ENCODE measurements at regions not wholly inside any gene's neighbourhood (a gene's known extent, or its start where the extent isn't known, plus 50 kb on each side); places are given as distances from the start of the nearest gene placed in this dataset.

DNA sequence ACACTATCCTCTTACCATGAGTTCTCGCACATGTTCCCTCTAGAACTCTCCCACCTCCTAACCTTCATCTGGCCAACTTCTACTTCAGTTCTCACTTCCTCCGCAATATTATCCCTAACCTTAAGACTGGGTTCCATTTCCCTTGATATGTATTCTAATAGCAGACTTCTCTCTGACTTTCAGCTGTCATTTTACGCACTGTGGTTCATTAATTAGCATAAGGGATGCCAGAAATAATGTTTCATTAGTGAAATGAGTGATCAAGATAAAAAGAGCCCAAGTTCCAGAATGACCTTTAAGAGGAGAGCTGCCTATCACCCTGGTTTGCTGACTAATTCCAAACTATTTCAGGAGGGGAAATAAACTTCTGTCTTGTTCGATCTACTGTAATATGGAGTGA lies 108.6 kb upstream of the CCDC150 start:
- DNase-seq (ENCODE audit: low read depth in 3 of 3), result no peak

DNA sequence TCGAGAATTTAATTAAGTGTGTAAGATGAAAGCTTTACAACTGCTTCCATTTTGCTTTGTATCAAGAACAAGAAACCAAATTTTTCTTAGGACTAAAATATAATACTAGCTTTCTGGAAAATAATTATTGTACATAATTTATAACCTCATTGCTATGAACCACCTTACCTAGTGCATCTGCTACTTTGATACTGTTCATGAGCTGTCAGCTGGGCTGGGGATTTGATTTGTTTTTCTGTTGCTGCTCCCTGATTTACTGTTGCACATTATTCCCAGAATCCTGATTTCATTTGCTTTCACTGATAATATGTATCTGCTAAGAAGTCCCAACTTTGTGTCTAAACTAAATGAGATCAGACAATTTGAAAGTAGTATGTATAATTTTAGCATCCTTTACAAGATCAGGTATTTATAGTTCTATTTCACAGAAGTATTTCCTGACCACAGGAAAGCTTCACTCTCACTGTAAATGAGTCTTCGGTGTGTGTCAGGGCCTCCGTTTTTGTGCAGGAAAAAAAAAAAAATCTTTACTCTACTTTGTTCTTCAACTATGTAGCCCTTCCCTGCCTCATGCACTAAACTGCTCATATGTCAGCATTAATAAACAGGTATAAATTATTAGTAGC lies 105.6 kb upstream of the CCDC150 start:
- DNase-seq (ENCODE audit: low read depth in 3 of 3), result no peak

DNA sequence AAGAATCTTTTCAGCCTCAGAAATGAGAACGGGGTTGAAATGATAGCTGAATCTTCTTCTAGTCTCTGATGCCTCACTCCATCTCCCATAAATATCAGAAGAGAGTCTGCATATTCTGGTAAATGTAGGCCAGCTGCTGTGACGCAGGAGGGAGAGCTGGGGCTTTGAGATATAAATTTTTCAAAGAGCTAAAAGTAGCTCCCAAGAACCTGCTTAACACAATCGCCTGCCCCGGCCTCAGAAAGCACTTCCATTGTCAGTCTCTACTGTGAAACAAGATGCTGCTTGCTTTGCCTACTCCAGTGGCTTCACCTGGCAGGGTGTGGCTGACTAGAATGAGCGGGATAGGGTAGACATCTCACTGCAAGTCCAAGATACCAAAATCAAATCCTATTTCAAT lies 105.0 kb upstream of the CCDC150 start:
- DNase-seq (ENCODE audit: low read depth in 3 of 3), result no peak

DNA sequence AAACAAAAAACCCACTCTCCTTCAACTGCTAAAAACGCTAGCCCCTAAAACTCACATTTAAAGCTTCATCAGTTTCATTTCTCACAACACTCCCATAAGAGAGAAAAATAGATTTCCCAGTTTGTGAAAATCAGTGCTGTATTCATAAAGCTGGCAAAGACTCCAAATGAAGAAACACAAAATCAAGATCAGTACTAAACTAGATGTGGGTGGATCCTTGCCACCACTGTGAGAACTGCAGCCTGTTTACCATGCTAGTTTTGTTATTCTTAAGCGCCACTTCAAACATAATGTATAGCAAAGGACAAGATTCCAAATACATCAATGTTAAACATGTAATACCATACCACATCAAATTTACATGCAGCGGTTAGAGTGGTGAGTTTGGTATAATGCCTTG lies 104.5 kb upstream of the CCDC150 start:
- no peak for DNase-seq (ENCODE audit: low read depth in 3 of 3)

DNA sequence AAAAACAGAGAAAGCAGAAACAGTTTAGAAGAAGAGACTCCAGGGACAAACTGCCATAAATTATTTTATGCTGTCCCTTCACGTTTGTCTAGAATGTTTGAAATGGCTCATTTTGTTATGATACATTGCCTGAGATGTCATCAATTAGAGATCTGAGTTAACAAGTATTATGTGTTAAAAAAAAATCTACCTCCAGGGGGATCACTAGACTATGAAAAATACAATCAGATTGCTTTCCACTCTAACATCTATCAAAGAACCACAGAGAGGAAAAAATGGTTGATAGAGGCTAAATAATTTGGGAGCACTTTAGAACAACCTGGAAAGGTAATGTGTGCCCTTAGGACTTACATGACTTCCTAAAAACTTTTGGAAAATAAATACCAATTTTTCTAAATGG lies 103.8 kb upstream of the CCDC150 start:
- no peak for DNase-seq (ENCODE audit: low read depth in 3 of 3)

DNA sequence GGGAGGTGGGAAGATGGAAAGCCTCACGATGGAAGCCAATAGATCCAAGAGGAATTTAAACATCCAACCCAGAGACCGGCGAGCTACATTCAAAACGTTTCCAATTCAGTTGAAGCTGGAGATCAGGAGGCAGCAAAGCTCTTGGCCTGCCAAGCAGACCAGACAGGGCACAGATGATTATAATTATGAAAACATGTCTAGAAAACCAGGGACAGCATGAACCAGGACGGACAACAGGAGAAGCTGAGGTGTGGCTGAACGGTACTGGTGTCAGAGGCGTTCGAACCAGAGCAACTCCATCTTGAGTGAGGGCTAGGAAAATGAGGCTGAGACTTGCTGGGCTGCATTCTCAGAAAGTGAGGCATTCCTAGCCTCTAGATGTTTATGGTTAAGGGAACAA lies 102.2 kb upstream of the CCDC150 start:
- DNase-seq (ENCODE audit: low read depth in 3 of 3), result no peak

DNA sequence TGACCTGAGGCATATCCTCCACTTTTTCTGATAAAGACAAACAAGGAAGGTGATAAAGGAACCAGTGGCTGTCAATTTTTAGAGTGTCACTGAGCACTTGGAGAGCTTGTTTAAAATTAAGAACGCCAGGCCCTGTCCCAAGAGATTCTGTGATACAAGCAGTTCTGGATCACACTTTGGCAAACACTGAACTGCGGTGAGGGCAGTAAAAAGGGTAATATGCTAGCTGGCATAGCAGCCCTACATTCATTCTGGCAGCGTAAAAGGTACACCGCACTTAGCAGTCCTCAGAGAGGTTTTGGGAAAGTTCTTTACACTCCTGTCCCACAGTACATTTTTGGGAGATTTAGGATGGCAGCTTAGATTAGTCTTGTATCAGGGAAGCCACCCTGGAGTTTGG lies 101.3 kb upstream of the CCDC150 start:
- no peak for DNase-seq (ENCODE audit: low read depth in 3 of 3)

DNA sequence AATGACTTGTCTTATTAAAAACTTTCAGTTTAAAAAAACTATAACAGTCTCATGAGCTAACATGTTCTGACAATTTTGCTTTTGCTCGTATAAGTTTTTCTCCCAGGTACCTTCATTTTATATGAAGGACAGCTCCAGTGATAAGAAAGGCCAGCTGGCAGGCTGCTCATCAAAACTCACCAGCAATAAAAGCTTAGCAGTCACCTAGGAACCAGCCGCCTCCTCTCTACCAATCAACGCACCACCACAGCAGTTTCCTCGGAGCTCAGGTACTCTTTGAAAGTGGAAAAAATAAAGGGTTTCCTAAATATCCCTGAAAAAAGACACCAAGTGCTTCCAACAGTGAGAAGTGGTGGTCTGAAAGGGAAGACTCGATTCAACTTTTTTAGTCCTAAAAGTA lies 100.9 kb upstream of the CCDC150 start:
- no peak for DNase-seq (ENCODE audit: low read depth in 3 of 3)

DNA sequence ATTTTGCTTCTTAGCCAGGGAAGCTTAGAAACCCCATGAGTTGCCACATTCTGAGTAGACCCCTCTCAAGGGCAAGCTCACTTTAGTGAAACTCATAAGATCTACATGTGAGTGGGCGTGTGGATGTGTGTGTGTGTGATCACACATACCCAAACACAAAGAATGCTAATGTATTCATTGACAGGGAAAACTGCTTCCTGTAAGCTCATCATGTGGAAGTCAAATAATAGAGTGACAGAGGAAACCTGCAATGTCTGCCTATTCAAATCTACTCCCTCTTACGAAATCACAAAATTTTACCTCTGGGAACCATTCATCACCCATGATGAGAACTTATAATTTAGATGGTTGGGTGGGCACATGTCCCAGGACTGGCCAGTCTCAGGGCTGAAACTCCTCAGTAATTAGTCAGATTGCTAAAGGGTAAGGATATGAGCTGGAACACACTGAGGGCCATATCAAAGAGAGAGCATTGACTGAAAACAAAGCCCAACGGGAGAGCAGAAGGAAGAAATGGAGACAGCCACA lies 94.5 kb upstream of the CCDC150 start:
- DNase-seq (ENCODE audit: low read depth in 3 of 3), result no peak

DNA sequence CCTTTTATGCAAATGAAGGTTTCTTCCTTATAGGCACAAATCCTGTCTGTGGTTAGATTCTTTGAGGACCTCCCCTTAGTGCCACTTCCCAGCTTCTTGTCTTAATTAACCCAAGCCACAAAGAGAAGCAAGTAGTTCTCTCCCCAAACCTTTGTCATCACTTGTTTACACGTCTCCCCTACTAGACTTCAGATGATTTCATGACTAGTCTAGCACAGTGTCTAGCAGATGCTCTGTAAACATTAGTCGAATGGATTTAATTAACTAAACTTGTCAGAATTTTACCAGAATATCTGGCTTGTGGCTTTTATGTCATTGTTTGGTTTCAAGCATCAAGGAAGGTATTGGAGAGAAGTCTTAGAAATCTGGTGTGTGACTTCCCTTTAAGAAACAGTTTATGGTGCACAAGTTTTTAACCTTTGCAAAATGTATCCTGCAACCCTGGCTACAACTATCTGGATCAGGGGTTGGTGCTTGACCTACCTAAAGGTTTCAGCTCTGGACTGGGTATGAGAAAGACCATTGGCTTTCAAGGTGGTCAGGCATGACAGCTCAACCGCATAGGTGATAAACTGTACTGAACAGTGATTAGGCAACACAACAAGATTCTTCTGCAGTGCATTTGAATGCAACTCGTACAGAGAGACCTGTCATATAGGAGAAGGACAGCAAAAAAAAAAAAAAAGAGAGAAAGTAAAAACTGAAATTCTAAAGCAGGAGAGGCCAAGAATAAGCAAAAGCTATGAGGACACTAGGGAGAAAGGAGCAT lies 93.2 kb upstream of the CCDC150 start:
- DNase-seq (ENCODE audit: low read depth in 3 of 3), result no peak

DNA sequence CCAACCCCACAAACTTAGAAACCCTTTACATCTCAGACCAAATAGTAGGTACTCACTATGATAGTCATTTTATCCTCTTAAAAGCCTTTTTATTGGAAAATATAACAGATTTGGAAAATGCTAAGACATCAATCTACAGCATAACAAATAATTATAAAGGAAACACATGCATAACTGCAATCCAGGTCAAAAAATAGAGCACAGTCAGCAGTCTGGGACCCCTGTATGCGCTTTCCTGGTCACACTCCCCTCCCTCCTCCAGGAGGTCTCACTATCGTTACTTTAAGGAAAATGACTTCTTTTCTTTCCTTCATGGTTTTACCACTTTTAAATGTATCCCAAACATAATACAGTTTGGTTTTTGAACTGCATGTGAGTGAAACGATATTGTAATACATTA lies 90.5 kb upstream of the CCDC150 start:
- DNase-seq (ENCODE audit: low read depth in 3 of 3), result no peak

DNA sequence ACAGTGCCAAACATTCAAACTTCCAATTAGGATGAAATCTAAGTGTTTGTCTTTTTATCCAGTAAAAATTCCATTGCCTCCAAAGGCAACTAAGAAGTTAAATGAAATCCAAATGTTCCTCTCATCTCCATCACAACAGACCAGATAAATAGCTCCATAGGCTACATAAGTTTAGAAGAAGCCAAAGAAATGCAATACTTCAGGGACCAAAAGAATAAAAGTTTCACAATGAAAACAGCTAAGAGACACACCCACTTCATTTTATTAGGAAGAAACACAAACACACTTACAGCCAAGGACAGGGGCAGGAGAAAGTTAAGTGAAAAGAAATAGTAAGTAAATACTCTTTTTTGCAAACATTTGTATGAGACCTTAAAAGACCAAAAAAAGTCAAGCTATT lies 88.5 kb upstream of the CCDC150 start:
- DNase-seq (ENCODE audit: low read depth in 3 of 3), result no peak

DNA sequence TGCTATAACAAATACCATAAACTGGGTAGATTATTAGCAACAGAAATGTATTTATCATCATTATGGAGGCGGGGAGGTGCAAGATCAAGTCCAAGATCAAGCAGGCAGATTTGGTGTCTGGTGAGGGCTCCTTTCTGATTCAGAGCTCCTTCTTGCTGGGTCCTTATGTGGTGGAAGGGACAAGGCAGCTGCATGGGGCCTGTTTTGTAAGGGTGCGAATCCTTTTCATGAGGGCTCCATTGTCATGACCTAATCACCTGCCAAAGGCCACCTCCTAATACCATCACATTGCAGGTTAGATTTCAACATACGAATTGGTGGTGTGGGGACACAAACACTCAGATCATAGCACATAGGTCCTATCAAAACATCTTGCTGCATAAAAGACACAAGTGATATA lies 84.4 kb upstream of the CCDC150 start:
- no peak for DNase-seq (ENCODE audit: low read depth in 3 of 3)

DNA sequence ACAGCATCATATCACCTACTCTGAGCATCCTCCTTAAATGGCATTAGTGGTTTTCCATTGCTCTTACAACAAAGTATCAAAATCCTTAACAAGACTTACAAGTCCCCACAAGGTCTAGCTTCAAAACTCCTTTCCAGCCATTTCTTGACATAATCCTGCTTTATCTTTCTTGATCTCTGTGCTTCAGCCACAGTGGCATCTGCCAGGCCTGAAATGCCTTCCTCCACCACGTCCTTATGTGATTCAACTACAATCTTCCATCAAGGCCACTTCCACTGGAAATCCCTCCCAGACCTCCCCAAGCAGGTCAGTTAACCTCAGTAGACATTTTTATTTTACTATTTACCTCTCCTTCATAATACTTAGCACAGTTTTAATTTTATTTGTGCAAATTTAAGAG lies 83.8 kb upstream of the CCDC150 start:
- no peak for DNase-seq (ENCODE audit: low read depth in 3 of 3)

DNA sequence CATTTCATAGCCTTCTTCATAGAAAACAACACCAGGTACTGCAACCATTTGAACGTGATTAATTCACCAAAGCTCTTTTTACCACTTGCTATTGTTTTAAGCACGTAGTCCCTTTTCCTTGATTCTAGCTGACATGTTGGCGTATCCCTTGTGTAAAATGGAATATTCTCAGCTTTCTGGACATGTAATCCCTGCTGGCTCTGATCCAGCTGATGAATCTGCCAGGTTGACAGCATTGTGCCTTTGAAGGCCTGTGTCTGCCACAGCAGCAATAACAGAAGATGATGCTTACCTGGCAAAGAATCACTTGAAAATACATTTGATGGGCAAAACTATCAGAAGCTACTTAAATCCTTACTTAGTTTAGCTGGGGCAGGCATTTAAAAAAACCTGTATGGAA lies 81.0 kb upstream of the CCDC150 start:
- no peak for DNase-seq (ENCODE audit: low read depth in 3 of 3)

DNA sequence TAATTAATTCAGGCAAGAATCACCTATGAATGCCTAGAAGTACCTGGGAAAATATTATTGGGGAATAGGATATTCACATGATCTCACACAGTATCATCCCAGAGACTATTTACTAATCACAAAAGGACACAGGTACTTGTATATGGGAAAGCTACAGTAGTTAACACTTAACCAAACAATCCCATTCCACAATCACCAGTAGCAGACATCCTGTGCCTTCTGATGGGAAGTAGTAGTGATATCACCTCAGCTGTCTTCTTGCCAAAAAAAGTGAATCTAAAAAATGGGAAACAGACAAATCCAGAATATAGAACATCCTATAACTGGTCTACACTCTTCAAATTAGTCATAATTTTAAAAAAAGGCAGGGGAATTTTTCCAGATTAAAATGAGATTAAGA lies 75.6 kb upstream of the CCDC150 start:
- no peak for DNase-seq (ENCODE audit: low read depth in 3 of 3)

DNA sequence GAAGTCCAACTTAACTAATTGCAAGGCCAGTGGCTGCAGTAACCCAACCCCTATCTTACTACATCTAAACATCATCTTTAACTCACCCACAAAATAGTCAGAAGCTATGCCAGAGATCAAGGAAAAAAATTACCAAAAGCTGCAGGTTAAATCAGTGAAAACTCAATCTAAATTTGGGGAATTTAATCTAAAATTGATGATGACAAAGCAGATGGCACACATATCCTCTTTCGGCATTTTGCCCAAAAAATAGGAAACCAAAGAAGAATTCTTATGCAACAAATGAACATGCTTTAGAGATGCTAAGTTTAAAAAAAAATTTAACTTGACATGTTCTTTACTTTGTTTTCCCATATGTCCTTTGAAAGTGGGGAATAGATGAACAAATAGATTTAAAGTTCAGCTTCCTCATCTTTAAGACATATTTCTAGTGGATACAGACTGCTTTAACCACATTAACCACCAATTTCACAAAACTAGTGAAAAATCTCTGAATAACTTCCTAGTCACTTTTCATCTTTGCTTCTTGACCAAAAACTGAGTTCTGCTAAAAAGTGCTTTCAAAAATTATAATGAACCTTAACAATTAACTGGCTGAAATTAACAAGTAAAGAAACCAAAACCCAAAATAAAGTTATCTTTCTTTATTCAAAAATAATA lies 74.3 kb upstream of the CCDC150 start:
- no peak for DNase-seq (ENCODE audit: low read depth in 3 of 3)

DNA sequence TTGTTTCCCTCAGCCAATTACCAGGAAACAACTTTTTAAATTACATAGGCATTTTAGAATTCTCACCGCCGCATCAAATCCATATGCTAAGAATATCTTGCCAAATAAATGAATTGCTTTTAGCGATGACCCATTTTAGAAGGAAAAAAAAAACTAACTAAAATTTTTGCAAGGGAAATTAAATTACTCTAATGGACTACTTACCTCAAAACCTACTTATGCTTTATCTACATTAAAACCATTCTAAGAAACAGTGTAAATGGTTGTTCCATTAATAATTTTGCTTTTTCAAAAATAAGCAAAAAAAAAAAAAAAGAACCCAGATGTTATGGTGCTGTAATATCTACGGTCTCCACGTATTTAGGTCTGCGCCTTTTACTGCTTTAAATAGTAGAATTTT lies 73.5 kb upstream of the CCDC150 start:
- no peak for DNase-seq (ENCODE audit: low read depth in 3 of 3)

DNA sequence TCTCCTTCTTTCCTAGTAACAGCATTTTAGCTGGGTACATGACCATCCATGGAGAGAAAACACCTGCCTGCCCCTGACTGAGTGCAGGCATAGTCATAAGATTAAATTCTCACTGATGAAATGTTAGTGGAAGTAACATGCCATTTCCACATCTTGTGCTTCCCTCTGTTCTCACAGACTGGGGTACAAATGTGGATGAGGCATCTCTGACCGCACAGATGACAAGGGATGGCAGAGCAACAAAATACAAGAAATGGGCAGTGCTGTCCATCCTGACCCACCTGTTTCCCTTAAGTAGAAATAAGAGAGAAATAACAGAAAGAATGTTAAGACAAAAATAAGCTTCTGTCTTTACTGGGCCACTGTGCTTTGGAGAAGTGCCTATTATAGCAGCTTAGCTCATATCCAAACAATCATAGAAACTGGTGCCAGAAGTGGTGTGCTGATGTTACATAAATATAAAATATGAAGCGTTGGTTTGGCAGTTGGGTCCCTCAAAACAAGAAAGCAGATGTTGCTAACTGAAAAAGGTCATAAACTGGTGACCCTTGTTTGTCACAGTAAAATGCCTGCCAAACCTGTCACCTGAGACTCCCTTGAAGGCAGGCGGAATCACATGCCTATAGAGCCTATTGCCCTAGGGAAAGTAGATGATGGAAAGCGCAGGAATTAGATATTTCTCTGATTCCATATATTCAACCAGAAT lies 72.4 kb upstream of the CCDC150 start:
- DNase-seq (ENCODE audit: low read depth in 3 of 3), result no peak

DNA sequence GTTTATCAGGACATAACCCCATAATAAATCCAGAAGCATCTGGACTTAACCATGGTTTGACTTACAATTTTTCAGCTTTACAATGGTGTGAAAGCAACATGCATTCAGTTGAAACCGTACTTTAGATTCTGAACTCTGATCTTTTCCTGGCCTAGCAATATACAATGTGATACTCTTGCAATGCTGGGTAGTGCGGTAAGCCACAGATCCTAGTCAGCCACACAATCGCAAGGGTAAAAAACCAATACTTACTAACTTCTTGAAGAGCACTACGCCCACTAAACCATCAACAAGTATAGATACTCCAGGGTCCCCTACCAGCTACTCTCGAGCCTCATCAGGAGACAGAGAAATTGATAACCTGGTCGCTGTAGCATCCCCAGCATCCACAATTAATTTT lies 71.0 kb upstream of the CCDC150 start:
- DNase-seq (ENCODE audit: low read depth in 3 of 3), result no peak

DNA sequence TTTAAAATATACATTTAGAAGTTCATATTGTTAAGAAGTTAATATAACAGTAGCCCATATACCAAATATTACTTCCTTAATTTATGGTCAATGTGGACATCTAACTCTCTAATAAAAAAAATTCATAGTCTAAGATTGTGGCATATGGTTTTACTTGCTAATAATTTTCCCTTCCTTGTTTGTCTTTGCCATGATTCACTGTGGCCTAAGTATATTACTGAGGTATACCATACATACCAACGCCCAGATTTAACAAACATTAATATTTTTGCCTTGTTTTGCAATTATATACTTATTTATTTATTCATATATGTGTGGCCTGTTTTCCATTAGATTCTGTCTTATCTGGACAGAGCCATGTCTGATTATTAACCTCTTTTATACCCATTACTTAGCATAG lies 54.6 kb upstream of the CCDC150 start:
- no peak for DNase-seq (ENCODE audit: low read depth in 3 of 3)

DNA sequence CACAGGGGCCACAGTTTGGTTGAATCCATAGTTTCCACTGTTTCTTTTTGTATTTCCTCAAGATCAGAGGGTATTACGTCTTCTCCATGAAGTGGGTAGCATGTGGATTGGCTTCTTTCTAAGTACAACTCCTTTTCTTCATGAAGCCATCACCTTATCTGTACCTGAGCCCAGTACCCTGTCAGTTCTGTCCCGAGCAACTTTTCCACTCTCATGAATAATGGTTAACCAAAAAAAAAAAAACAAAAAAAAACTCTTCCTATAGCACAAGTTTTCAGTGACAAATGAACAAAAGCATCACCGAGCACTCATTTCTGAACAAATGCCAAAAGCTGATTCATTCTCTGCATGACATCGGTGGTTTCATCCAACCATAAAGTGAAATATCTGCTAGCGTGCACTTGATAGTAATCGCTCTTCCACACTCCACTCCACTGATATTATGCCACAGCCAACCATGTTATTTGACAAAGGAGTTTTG lies 53.0 kb upstream of the CCDC150 start:
- no peak for DNase-seq (ENCODE audit: low read depth in 3 of 3)
